DND-41 (cell line): ENCODE measurements at regions not wholly inside any gene's neighbourhood (a gene's known extent, or its start where the extent isn't known, plus 50 kb on each side); places are given as distances from the start of the nearest gene placed in this dataset.

Experiments used
- EZH2 ChIP-seq: IDR thresholded peaks from 3 replicates; pipeline ENCODE4 v1.6.1; 2012; ENCODE audit warnings: borderline replicate concordance, low read depth, mild to moderate bottlenecking, moderate library complexity, low read length, inconsistent platforms; ENCODE audit not compliant: severe bottlenecking
- TF ChIP-seq, protein P1 (sequence below): IDR thresholded peaks from 2 replicates; pipeline ENCODE4 v1.5.1; 2012; ENCODE audit warnings: borderline replicate concordance, low read length, moderate library complexity, mild to moderate bottlenecking; ENCODE audit not compliant: poor library complexity, severe bottlenecking; ENCODE audit errors: extremely low read depth

DNA sequence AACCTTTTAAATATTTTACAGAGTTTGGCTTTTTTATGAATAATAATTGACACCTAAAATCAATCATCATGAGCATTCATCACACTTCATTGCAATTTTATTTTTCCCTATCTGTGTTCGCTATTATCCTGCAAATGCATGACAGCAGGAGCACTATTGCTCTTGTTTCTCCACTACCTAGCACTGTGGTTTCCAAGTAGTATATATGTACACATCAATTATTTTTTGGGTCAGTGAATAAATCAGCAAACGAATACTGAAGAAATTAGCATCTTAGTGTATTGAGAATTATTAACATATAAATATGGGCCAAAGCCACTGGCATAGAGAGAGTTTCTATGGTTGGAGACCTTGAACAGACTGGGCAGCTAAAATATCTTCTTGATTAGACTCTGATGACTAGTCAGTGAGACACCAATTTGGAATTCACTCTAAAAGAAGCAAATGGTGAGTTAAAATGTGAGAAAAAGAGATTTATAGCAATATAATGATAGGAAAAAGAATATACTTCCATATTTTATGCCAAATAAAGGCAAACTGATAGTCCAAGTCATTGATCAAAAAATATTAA, 731.1 kb upstream of the LUZP2 start:
- TF ChIP-seq, protein P1, sequence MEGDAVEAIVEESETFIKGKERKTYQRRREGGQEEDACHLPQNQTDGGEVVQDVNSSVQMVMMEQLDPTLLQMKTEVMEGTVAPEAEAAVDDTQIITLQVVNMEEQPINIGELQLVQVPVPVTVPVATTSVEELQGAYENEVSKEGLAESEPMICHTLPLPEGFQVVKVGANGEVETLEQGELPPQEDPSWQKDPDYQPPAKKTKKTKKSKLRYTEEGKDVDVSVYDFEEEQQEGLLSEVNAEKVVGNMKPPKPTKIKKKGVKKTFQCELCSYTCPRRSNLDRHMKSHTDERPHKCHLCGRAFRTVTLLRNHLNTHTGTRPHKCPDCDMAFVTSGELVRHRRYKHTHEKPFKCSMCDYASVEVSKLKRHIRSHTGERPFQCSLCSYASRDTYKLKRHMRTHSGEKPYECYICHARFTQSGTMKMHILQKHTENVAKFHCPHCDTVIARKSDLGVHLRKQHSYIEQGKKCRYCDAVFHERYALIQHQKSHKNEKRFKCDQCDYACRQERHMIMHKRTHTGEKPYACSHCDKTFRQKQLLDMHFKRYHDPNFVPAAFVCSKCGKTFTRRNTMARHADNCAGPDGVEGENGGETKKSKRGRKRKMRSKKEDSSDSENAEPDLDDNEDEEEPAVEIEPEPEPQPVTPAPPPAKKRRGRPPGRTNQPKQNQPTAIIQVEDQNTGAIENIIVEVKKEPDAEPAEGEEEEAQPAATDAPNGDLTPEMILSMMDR, result no peak
- TF ChIP-seq EZH2, result no peak
